ENCODE measurements at regions not wholly inside any gene's neighbourhood (a gene's known extent, or its start where the extent isn't known, plus 50 kb on each side); places are given as distances from the start of the nearest gene placed in this dataset.

DNA sequence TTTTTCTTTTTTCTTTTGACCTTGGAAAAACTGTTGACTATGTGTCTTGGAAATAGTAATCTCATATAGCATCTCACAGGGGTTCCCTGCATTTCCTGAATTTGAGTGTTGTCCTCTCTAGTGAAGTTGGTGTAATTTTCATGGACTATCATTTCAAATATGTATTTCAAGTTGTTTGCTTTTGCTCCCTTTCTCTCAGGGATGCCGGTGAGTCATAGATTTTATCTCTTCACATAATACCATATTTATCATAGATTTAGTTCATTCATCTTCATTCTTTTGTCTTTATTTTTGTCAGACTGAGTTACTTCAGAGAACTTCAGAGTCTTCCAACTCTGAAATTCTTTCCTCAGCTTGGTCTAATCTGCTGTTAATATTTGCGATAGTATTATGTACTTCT, 1320.6 kb downstream of the LRFN5 start:
- no peak overlapping the region for H3K4ac ChIP-seq (ENCODE audit: low read depth, low read length)
- POLR2A ChIA-PET (ENCODE audit: unreplicated experiment), result no interaction called here
- H4K5ac ChIP-seq (ENCODE audit: low read depth, low read length), result no peak overlapping the region
- no peaks in the 10 kb centered on the region; the same call in 1 of the 2 replicates for H3K9me3 ChIP-seq (ENCODE audit: control insufficient read depth, insufficient read depth, low read length)
- no peak overlapping the region for H3K27ac ChIP-seq (ENCODE audit: insufficient read depth, low read length)
- dilution Hi-C loops (cut with HindIII; ENCODE audit: low sequenced_read_pairs, unreplicated experiment) (no loop called here), intact Hi-C loops (cut with micrococcal nuclease) (no loop called here), in situ Hi-C loops (cut with MboI; ENCODE audit: low sequenced_read_pairs) (no loop called here)
- BruUV-seq (replicated peaks), result no TSS peak
- no peak overlapping the region for H2AFZ ChIP-seq (replicated peaks; ENCODE audit: low read length, poor library complexity)
- H3K4me2 ChIP-seq (ENCODE audit: low read depth, low read length), result no peak overlapping the region
- no peak overlapping the region for H2BK20ac ChIP-seq (ENCODE audit: low read depth, low read length)
- no peaks in the 10 kb centered on the region for H4K20me1 ChIP-seq (ENCODE audit: insufficient read depth, low read length)
- no peak overlapping the region for H3K56ac ChIP-seq (ENCODE audit: extremely low read depth, insufficient read depth, low read length)
- H2BK15ac ChIP-seq (ENCODE audit: low read depth, low read length), result no peak overlapping the region
- no peak for DNase-seq
- CTCF ChIA-PET, result no interaction called here
- no peak overlapping the region for H2AK5ac ChIP-seq (ENCODE audit: low read depth, low read length)
- no peak for TF ChIP-seq CHD1 (IDR thresholded peaks at IDR 0.05; ENCODE audit: low read depth, low read length)
- TF ChIP-seq RCOR1 (IDR thresholded peaks at IDR 0.05; ENCODE audit: insufficient replicate concordance, low read length), result no peak
- TF ChIP-seq BHLHE40 (IDR thresholded peaks at IDR 0.05; ENCODE audit: low read depth, low read length), result no peak
- TF ChIP-seq, protein P1, sequence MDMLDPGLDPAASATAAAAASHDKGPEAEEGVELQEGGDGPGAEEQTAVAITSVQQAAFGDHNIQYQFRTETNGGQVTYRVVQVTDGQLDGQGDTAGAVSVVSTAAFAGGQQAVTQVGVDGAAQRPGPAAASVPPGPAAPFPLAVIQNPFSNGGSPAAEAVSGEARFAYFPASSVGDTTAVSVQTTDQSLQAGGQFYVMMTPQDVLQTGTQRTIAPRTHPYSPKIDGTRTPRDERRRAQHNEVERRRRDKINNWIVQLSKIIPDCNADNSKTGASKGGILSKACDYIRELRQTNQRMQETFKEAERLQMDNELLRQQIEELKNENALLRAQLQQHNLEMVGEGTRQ (IDR thresholded peaks at IDR 0.05; ENCODE audit: low read depth, low read length), result no peak
- no peak for TF ChIP-seq SMC3 (IDR thresholded peaks at IDR 0.05; ENCODE audit: low read depth, low read length)
- no peak for TF ChIP-seq CEBPB (IDR thresholded peaks at IDR 0.05; ENCODE audit: low read depth, low read length)
- TF ChIP-seq POLR2A (IDR thresholded peaks at IDR 0.05; ENCODE audit: low read depth, low read length), result no peak
- TF ChIP-seq, protein P2, sequence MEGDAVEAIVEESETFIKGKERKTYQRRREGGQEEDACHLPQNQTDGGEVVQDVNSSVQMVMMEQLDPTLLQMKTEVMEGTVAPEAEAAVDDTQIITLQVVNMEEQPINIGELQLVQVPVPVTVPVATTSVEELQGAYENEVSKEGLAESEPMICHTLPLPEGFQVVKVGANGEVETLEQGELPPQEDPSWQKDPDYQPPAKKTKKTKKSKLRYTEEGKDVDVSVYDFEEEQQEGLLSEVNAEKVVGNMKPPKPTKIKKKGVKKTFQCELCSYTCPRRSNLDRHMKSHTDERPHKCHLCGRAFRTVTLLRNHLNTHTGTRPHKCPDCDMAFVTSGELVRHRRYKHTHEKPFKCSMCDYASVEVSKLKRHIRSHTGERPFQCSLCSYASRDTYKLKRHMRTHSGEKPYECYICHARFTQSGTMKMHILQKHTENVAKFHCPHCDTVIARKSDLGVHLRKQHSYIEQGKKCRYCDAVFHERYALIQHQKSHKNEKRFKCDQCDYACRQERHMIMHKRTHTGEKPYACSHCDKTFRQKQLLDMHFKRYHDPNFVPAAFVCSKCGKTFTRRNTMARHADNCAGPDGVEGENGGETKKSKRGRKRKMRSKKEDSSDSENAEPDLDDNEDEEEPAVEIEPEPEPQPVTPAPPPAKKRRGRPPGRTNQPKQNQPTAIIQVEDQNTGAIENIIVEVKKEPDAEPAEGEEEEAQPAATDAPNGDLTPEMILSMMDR (conservative IDR thresholded peaks at IDR 0.05; ENCODE audit: low read depth, low read length), result no peak
- TF ChIP-seq NFE2L2 (IDR thresholded peaks at IDR 0.05; ENCODE audit: low read depth, low read length), result no peak
- TF ChIP-seq MAZ (IDR thresholded peaks at IDR 0.05; ENCODE audit: borderline replicate concordance, low read depth, low read length), result no peak
- TF ChIP-seq MAFK (IDR thresholded peaks at IDR 0.05; ENCODE audit: low read depth, low read length), result no peak
- TF ChIP-seq RFX5 (IDR thresholded peaks at IDR 0.05; ENCODE audit: low read depth, low read length), result no peak
- TF ChIP-seq MXI1 (IDR thresholded peaks at IDR 0.05; ENCODE audit: borderline replicate concordance, low read depth, low read length), result no peak
- TF ChIP-seq, protein P3, sequence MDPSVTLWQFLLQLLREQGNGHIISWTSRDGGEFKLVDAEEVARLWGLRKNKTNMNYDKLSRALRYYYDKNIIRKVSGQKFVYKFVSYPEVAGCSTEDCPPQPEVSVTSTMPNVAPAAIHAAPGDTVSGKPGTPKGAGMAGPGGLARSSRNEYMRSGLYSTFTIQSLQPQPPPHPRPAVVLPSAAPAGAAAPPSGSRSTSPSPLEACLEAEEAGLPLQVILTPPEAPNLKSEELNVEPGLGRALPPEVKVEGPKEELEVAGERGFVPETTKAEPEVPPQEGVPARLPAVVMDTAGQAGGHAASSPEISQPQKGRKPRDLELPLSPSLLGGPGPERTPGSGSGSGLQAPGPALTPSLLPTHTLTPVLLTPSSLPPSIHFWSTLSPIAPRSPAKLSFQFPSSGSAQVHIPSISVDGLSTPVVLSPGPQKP (IDR thresholded peaks at IDR 0.05; ENCODE audit: borderline replicate concordance, low read depth, low read length), result no peak
- TF ChIP-seq FOS (IDR thresholded peaks at IDR 0.05; ENCODE audit: low read depth, low read length), result no peak
- TF ChIP-seq RAD21 (IDR thresholded peaks at IDR 0.05; ENCODE audit: low read length), result no peak
- H3K27me3 ChIP-seq (ENCODE audit: control insufficient read depth, insufficient read depth, low read length), result no peaks in the 10 kb centered on the region
- no peak overlapping the region for H2BK5ac ChIP-seq (ENCODE audit: low read depth, low read length, poor library complexity, severe bottlenecking)
- no peak overlapping the region for H3K14ac ChIP-seq (replicated peaks; ENCODE audit: low read depth, low read length)
- ATAC-seq (ENCODE audit: low read depth), result no peak
- no peaks in the 10 kb centered on the region for H3K4me1 ChIP-seq (ENCODE audit: control insufficient read depth, insufficient read depth, low read length)
- H4K91ac ChIP-seq (ENCODE audit: insufficient read depth, low read depth, low read length), result no peak overlapping the region
- no peak overlapping the region for H2BK120ac ChIP-seq (ENCODE audit: low read depth, low read length)
- no peak overlapping the region for H2AK9ac ChIP-seq (replicated peaks; ENCODE audit: low read depth, low read length, poor library complexity)
- H4K8ac ChIP-seq (ENCODE audit: low read depth in 2 of 2, low read length in 2 of 2), result no peak overlapping the region
- H3K36me3 ChIP-seq (ENCODE audit: control insufficient read depth, insufficient read depth, low read length), result no peaks in the 10 kb centered on the region
- no peaks in the 10 kb centered on the region for H3K79me1 ChIP-seq (ENCODE audit: low read depth in 1 of 2, low read length in 2 of 2)
- no peak overlapping the region for H3K18ac ChIP-seq (ENCODE audit: low read depth, low read length)
- H3K9ac ChIP-seq (ENCODE audit: low read depth, low read length), result no peak overlapping the region
- no peak overlapping the region for H3K4me3 ChIP-seq (ENCODE audit: insufficient read depth, low read depth, low read length)
- WGBS, 2 experiments (ENCODE audit: extremely low coverage in 2 of 2, insufficient read length in 1 of 2), result no CpG with 5 or more reads among the region's 2 CpGs
- H3K9me1 ChIP-seq (ENCODE audit: insufficient read depth, low read length), result peaks cover 3% of the 10 kb centered on the region; the same call in 1 of the 2 replicates
- no peak overlapping the region for H3K23ac ChIP-seq (ENCODE audit: low read depth, low read length)
